ENCODE measurements at regions not wholly inside any gene's neighbourhood (a gene's known extent, or its start where the extent isn't known, plus 50 kb on each side); places are given as distances from the start of the nearest gene placed in this dataset.

GRCh38 chr1:219273088-219273686 is 99.5 kb downstream of the LYPLAL1 start:
- DNase-seq (ENCODE audit: low spot score): no peak

- no peak for DNase-seq (ENCODE audit: low spot score)
Observed at GRCh38 chr1:219271818-219272535, 98.3 kb downstream of the LYPLAL1 start.

- DNase-seq (ENCODE audit: low spot score): no peak
Observed at GRCh38 chr1:219269171-219269570, 95.5 kb downstream of the LYPLAL1 start.

GRCh38 chr1:219266524-219266923 is 92.8 kb downstream of the LYPLAL1 start:
- no peak for DNase-seq (ENCODE audit: low spot score)

GRCh38 chr1:219265026-219265515 is 91.4 kb downstream of the LYPLAL1 start:
- no peak for DNase-seq (ENCODE audit: low spot score)

GRCh38 chr1:219264561-219264960 is 90.9 kb downstream of the LYPLAL1 start:
- no peak for DNase-seq (ENCODE audit: low spot score)
